ENCODE measurements at regions not wholly inside any gene's neighbourhood (a gene's known extent, or its start where the extent isn't known, plus 50 kb on each side); places are given as distances from the start of the nearest gene placed in this dataset.

- TF ChIP-seq, protein P1, sequence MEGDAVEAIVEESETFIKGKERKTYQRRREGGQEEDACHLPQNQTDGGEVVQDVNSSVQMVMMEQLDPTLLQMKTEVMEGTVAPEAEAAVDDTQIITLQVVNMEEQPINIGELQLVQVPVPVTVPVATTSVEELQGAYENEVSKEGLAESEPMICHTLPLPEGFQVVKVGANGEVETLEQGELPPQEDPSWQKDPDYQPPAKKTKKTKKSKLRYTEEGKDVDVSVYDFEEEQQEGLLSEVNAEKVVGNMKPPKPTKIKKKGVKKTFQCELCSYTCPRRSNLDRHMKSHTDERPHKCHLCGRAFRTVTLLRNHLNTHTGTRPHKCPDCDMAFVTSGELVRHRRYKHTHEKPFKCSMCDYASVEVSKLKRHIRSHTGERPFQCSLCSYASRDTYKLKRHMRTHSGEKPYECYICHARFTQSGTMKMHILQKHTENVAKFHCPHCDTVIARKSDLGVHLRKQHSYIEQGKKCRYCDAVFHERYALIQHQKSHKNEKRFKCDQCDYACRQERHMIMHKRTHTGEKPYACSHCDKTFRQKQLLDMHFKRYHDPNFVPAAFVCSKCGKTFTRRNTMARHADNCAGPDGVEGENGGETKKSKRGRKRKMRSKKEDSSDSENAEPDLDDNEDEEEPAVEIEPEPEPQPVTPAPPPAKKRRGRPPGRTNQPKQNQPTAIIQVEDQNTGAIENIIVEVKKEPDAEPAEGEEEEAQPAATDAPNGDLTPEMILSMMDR (IDR thresholded peaks at IDR 0.05): no peak
- no peak for TF ChIP-seq POLR2A (IDR thresholded peaks at IDR 0.05)
These were observed 198.2 kb upstream of the KCNG1 start for GRCh38 chr20:51221103-51221502.

Data from adrenal gland (tissue), 5 donors.